IPS DF 6.9 (cell line): ENCODE measurements at regions not wholly inside any gene's neighbourhood (a gene's known extent, or its start where the extent isn't known, plus 50 kb on each side); places are given as distances from the start of the nearest gene placed in this dataset.

Source experiments
- DNase-seq: peaks from one replicate; pipeline ENCODE4 v3.0.0-alpha.2; 2013; ENCODE audit warnings: low read depth, low spot score
- H3K27ac ChIP-seq: one replicate; pipeline ENCODE4 v1.5.1; 2013; ENCODE audit warnings: low read length, control low read depth
- H3K27me3 ChIP-seq: 2 replicates; pipeline ENCODE4 v1.6.1; 2013; ENCODE audit warnings: mild to moderate bottlenecking, low read length; ENCODE audit not compliant: control insufficient read depth, insufficient read depth
- H3K36me3 ChIP-seq: 2 replicates; pipeline ENCODE4 v1.6.1; 2013; ENCODE audit warnings: low read length; ENCODE audit not compliant: control insufficient read depth, insufficient read depth
- H3K4me1 ChIP-seq: 2 replicates; pipeline ENCODE4 v1.6.1; 2013; ENCODE audit warnings: low read length; ENCODE audit not compliant: control insufficient read depth, insufficient read depth
- H3K4me3 ChIP-seq: 2 replicates; pipeline ENCODE4 v1.5.1; 2013; ENCODE audit warnings: mild to moderate bottlenecking, low read length
- H3K9me3 ChIP-seq: 2 replicates; pipeline ENCODE4 v1.6.1; 2013; ENCODE audit warnings: low read length, inconsistent platforms; ENCODE audit not compliant: control insufficient read depth, insufficient read depth
- WGBS: extraction: QIAGEN DNeasy Blood & Tissue Kit; methylation state at CpG from one replicate; pipeline ENCODE4 v1.1.7; 2013; ENCODE audit warnings: mixed read lengths, missing lambda C conversion rate; ENCODE audit not compliant: insufficient read length, insufficient coverage; 5-methylcytosine and 5-hydroxymethylcytosine counted together

DNA sequence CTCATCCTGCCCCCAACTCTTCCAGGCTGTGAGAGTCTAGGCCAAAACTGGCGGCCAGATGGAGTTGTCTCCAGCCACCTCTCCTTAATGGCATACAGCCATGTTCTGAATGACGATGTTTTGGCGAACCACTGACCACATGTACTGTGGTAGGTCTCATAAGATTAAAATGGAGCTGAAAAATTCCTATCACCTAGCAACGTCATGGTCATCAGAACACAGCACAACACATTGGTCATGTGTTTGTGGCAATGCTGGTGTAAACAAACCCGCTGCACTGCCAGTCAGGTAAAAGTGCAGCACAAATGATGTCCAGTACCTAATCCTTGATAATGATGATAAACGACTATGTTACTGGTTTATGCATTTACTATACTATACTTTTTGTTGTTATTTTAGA, 290.0 kb upstream of the MKI67 start:
- no peak overlapping the region for H3K4me3 ChIP-seq
- peaks cover 1% of the 10 kb centered on the region; the same call in 1 of the 2 replicates for H3K4me1 ChIP-seq
- no peak for DNase-seq
- no peak overlapping the region for H3K27ac ChIP-seq
- H3K9me3 ChIP-seq = no peaks in the 10 kb centered on the region
- H3K36me3 ChIP-seq = no peaks in the 10 kb centered on the region
- no peaks in the 10 kb centered on the region for H3K27me3 ChIP-seq
- WGBS = no CpG with 5 or more reads among the region's 6 CpGs

DNA sequence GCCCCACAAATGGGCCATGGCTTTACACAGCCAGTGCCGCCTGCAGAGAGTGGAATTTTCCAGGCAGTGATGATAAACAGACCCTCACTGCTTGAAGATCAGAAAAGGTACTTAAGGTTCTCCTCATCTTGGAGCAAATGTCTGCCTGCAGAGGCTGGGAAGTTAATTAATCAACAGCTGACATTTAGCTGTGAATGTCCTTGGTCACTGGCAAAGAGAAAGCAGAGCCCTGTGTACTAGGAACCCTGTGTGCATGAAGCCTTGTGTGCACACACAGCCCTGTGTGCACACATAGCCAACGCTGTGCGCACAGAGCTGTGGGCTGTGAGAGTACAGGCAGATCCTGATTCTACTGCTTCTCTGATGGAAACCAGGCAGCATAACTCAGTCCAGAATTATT, 291.6 kb upstream of the MKI67 start:
- Histone ChIP-seq H3K4me1 (0 out of 2 replicates have a peak, but pooled peaks cover 1% of the 10 kb centered on the region), H3K36me3 (no peaks in the 10 kb centered on the region), H3K27me3 (no peaks in the 10 kb centered on the region), H3K9me3 (no peaks in the 10 kb centered on the region), H3K27ac (no peak overlapping the region), H3K4me3 (no peak overlapping the region)
- no peak for DNase-seq
- no CpG with 5 or more reads among the region's 3 CpGs for WGBS

DNA sequence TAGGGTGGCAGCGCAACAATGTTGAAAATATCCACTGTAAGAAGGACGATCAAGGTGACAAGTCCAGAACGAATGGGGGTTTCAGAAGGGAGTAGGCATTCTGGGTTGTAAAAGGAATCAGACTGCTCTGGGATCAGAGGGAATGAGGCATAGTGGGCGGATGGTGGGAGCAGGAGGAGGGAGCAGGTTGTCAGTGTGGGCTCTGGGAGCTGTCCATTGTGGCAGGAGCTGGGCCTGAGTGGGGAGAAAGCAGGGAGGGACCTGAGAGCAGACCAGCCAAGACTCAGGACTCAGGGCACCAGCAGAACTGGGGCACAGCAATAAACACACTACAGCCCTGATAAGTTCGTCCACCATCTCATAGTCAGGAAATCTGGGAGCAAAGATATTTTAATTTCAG, 292.6 kb upstream of the MKI67 start:
- no peak for DNase-seq
- H3K4me1 ChIP-seq = 0 out of 2 replicates have a peak, but pooled peaks cover 1% of the 10 kb centered on the region
- H3K36me3 ChIP-seq = no peaks in the 10 kb centered on the region
- no peaks in the 10 kb centered on the region for H3K27me3 ChIP-seq
- no peak overlapping the region for H3K27ac ChIP-seq
- no peak overlapping the region for H3K4me3 ChIP-seq
- no CpG with 5 or more reads among the region's 5 CpGs for WGBS
- H3K9me3 ChIP-seq = no peaks in the 10 kb centered on the region

DNA sequence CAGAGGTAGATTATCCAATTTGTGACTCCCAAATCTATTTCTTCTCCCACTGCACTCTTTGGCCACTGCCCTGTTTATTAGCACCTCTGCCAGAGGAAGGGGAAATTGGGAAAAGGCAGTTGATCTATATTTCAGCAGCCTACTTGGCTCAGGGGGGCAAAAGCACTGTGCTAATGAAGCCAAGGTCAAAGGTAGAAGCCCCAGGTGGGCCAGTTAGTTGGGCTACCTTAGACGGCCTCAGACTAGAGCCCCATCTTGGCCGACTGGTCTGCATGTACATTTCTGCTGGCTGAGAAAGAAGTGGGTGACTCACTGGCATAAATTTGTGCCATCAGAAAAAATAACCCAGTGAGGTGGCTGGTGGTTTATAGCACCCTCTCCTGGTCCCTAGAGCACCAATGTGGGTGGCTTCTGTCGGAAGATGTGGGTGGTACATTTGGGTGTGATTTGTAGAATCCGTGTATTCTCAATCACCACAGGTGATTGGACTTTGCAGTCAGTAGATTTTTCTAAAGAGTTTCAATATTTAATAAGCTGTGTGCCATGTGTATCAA, 293.3 kb upstream of the MKI67 start:
- H3K27me3 ChIP-seq = no peaks in the 10 kb centered on the region

DNA sequence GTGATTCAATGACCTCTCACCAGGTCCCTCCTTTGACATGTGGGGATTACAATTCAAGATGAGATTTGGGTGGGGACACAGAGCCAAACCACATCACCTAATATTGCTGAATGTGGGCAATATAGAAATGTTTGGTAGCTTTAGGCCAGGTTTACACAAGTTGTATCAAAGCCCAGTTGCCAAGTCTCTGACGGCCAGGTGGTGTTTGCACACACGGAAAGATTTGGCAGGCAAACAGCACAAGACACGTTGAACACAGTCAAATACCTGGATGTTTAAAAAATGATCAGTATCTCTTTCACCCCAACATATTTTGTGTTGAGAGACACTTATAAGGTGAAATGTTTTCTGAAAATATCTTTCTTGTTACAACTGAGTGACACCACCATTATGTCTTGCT, 294.4 kb upstream of the MKI67 start:
- Histone ChIP-seq H3K27me3 (no peaks in the 10 kb centered on the region), H3K9me3 (no peaks in the 10 kb centered on the region), H3K27ac (no peak overlapping the region), H3K4me1 (no peaks in the 10 kb centered on the region), H3K36me3 (no peaks in the 10 kb centered on the region), H3K4me3 (no peak overlapping the region)
- WGBS = no CpG with 5 or more reads among the region's 3 CpGs
- no peak for DNase-seq

More for the DNA sequence above, 293.3 kb upstream of the MKI67 start:
- H3K36me3 ChIP-seq = no peaks in the 10 kb centered on the region
- no peak overlapping the region for H3K27ac ChIP-seq
- no peaks in the 10 kb centered on the region for H3K4me1 ChIP-seq
- no peak overlapping the region for H3K4me3 ChIP-seq
- no peaks in the 10 kb centered on the region for H3K9me3 ChIP-seq
- DNase-seq = no peak
- no CpG with 5 or more reads among the region's 4 CpGs for WGBS

DNA sequence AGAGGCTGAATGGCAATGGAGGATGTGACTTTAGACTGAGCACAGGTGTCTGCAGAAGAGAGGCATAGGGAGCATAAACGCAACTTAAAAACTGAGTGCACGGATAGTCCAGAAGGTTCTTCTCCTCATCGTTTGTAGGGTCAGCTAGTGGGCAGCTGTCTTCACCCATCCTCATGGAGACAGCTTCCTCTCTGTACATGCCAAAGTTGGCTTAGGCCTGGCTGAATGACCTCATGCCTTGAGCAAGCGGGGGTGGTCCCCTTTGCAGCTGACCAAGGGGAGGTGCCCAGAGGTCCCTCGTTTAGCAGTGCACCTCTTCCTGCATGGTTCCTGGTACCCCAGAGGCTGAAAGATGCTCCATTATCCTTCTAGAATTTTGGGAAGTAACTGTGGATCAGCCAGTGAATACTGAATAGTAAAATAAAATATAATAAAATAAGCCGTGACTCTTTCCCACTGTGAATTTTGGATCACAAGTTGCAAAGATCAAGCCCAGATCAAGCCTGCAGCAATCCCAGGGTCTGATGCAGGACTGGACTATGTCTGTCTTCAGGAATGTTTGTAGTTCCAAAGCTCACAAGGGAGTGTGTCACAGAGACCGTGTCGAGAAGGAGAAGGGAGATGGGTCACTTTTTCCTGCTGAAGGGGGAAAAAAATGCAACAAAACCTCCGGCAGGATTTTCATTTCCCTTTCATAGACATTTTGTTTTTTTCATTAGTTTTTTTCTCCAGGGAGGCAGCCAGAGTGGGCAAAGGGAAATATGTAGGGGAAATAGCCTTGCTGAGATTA, 295.3 kb upstream of the MKI67 start:
- H3K27ac ChIP-seq = no peak overlapping the region
- no peaks in the 10 kb centered on the region for H3K9me3 ChIP-seq
- no peak overlapping the region for H3K4me3 ChIP-seq
- H3K27me3 ChIP-seq = no peaks in the 10 kb centered on the region
- H3K4me1 ChIP-seq = no peaks in the 10 kb centered on the region
- no peaks in the 10 kb centered on the region for H3K36me3 ChIP-seq
- no CpG with 5 or more reads among the region's 9 CpGs for WGBS
- no peak for DNase-seq

DNA sequence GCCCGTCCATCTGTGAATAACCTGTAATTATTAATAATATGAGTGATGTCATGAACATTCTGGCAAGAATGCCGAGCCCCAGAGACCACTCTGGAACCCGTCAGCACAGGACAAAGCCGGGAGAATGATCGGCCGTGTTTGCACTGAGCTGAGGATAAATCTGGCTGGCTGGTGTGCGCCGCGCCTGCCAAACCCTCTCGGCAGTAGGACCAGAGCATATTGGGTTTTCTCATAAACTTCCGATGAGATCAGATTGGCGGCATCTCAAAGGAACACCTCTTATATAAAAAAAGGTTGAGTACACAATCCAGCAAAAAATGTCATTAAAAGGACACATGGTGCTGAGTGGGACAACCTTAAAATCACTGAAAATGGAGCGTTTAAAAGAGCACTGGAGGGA, 296.0 kb upstream of the MKI67 start:
- no peaks in the 10 kb centered on the region for H3K27me3 ChIP-seq
- DNase-seq = no peak
- no CpG with 5 or more reads among the region's 13 CpGs for WGBS
- no peak overlapping the region for H3K27ac ChIP-seq
- no peaks in the 10 kb centered on the region for H3K9me3 ChIP-seq
- no peaks in the 10 kb centered on the region for H3K4me1 ChIP-seq
- no peak overlapping the region for H3K4me3 ChIP-seq
- no peaks in the 10 kb centered on the region for H3K36me3 ChIP-seq

DNA sequence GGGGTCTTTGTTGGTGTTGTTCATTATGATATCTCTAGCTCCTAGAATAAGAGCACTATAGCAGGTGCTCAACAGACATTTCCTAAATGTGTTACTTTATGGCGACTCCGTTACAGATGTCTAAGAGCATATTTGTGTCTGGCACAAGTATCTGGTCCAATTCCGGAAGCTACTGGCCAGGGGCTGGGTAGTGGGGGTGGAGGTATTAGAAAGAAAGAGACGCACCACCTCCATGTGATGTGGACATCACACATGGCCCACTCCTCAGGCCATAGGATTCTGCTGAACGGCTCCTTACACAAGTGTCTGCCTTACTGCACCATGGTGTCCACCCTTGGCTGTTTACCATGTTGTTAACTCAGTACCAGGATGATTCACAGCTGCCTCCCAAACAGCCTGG, 296.8 kb upstream of the MKI67 start:
- Histone ChIP-seq H3K4me3 (no peak overlapping the region), H3K27me3 (no peaks in the 10 kb centered on the region), H3K36me3 (no peaks in the 10 kb centered on the region), H3K4me1 (no peaks in the 10 kb centered on the region), H3K9me3 (no peaks in the 10 kb centered on the region), H3K27ac (no peak overlapping the region)
- DNase-seq = no peak
- WGBS = no CpG with 5 or more reads among the region's 5 CpGs

DNA sequence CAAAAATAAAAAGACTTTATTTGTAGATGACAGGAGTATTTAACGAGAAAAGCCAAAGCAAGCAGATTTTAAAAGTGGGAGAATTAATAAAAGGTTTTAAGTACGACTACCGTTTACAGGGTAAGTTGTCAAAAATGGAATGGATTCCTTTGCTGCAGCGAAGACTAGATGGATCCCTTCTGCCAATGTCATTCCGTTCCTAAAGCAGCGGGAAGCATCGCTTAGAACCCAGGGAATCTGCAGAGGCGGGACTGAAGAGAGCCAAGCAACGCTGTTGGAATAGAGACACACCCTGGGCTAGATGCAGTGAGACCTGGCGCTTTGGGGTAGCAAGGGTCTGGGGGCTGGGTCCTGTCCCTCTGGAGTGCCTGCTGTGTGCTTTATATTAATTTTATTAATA, 303.1 kb upstream of the MKI67 start:
- Histone ChIP-seq H3K4me3 (no peak overlapping the region), H3K9me3 (no peaks in the 10 kb centered on the region), H3K4me1 (no peaks in the 10 kb centered on the region), H3K27me3 (no peaks in the 10 kb centered on the region), H3K27ac (no peak overlapping the region), H3K36me3 (no peaks in the 10 kb centered on the region)
- DNase-seq = no peak
- WGBS = 100% methylated on average over 2 of the region's 10 CpGs

DNA sequence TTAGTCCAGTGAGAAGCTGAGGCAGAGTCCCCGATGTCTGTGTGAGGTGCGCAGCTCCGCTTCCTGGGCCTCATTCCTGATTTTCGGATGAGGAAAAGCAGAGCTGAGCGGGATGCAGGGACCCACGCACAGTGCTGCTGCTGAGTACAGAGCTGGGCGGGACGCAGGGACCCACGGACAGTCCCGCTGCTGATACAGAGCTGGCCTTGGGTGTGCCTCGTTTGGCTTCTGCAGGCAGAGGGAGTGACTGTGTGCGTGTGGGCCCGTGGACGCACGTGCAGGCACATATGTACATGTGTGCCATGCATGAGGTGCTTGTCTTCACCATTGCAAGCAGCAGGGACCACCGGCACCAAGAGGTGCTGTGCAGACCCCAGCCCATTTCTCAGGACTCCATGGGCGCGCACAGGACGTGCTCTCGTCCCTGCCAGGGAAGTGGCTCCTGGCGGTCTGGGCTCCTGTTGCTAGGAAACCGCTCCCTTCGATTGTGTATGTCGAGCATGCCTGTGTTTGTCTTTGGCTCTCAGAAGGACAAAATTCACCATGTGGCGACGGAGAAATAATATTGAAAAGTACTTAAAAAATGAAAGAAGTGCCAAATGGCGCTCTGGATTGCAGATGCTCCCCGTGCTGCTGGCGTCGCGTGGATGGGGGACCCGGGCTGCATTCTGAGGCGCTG, 303.8 kb upstream of the MKI67 start:
- H3K9me3 ChIP-seq = no peaks in the 10 kb centered on the region
- H3K4me1 ChIP-seq = peaks cover under 1% of the 10 kb centered on the region; the same call in 1 of the 2 replicates
- DNase-seq = no peak
- no peak overlapping the region for H3K4me3 ChIP-seq
- no peaks in the 10 kb centered on the region for H3K36me3 ChIP-seq
- no peak overlapping the region for H3K27ac ChIP-seq
- no peaks in the 10 kb centered on the region for H3K27me3 ChIP-seq
- WGBS = no CpG with 5 or more reads among the region's 33 CpGs
